B cell (primary cell): ENCODE measurements at regions not wholly inside any gene's neighbourhood (a gene's known extent, or its start where the extent isn't known, plus 50 kb on each side); places are given as distances from the start of the nearest gene placed in this dataset.

ENCODE experiments used
- CTCF ChIP-seq: fragments of 200-600 bp; IDR thresholded peaks from one replicate; pipeline ENCODE4 v1.8.0; 2022; ENCODE audit warnings: antibody characterized with exemption, mild to moderate bottlenecking
- EZH2 ChIP-seq: IDR thresholded peaks from 2 replicates; pipeline ENCODE4 v1.6.1; 2012; ENCODE audit warnings: borderline replicate concordance, low read depth, mild to moderate bottlenecking, moderate library complexity, low read length; ENCODE audit not compliant: insufficient read depth, poor library complexity, severe bottlenecking

DNA sequence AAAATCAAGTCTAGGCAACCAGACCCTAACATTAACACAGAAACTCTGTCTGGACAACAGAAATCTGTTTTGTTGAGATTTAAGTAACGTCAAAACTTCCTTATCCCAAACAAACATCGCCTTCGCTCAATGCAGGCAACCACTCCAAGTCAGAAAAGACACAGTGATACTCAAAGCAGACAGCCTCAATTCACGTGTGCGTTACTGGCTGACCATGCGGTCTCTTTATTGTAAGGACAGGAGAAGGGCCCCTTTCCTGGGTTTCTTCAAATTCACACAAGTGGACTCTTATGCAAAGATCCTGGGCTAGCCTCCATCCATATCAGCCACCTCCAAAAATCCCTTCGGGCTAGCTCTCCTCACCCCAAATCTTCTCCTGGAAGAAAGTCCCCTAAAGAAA, 467.7 kb downstream of the SOX9 start:
- TF ChIP-seq CTCF (no peak), EZH2 (no peak)
